Testis (tissue), 2 donors: ENCODE measurements at regions not wholly inside any gene's neighbourhood (a gene's known extent, or its start where the extent isn't known, plus 50 kb on each side); places are given as distances from the start of the nearest gene placed in this dataset.

Experiments used
- DNase-seq: peaks from one replicate; pipeline ENCODE4 v3.0.0-alpha.2; 2019
- H3K27ac ChIP-seq, 2 donors: fragments of 200-600 bp; sonication (generic); one replicate each; pipeline ENCODE4 v1.5.1; 2019
- H3K27me3 ChIP-seq: fragments of 200-600 bp; sonication (generic); one replicate; pipeline ENCODE4 v1.5.1; 2019
- H3K36me3 ChIP-seq: fragments of 200-600 bp; sonication (generic); one replicate; pipeline ENCODE4 v1.5.1; 2017; ENCODE audit warnings: low read depth; ENCODE audit errors: missing control alignments
- H3K4me1 ChIP-seq: fragments of 200-600 bp; sonication (generic); one replicate; pipeline ENCODE4 v1.5.1; 2019
- H3K4me3 ChIP-seq, 2 donors: fragments of 200-600 bp; sonication (generic); one replicate each; pipeline ENCODE4 v1.5.1; 2017 to 2019
- H3K9me3 ChIP-seq: fragments of 200-600 bp; sonication (generic); one replicate; pipeline ENCODE4 v1.5.1; 2017
- POLR2A ChIP-seq: fragments of 450-650 bp; IDR thresholded peaks from one replicate; pipeline ENCODE4 v1.6.1; 2017; ENCODE audit warnings: antibody characterized with exemption, mild to moderate bottlenecking, moderate library complexity
- WGBS, 2 donors: methylation state at CpG; one replicate each; pipeline ENCODE4 v1.1.5; 2018; 5-methylcytosine and 5-hydroxymethylcytosine counted together
- intact Hi-C: fragments of 100-400 bp; cut with DNase I; formaldehyde crosslinking; loops from one replicate; pipeline ENCODE4 v1.15.1; 2023; ENCODE audit warnings: low total_unique reads
- TF ChIP-seq, protein P1 (sequence below), 3 experiments: fragments of 450-650 bp in 2 of 3; fragments of 200-600 bp in 1 of 3; sonication (generic) in 1 of 3; IDR thresholded peaks; one replicate each; pipeline ENCODE4 v1.5.1; 2016 to 2019; ENCODE audit warnings: antibody characterized with exemption in 3 of 3, mild to moderate bottlenecking in 2 of 3, moderate library complexity in 1 of 3

DNA sequence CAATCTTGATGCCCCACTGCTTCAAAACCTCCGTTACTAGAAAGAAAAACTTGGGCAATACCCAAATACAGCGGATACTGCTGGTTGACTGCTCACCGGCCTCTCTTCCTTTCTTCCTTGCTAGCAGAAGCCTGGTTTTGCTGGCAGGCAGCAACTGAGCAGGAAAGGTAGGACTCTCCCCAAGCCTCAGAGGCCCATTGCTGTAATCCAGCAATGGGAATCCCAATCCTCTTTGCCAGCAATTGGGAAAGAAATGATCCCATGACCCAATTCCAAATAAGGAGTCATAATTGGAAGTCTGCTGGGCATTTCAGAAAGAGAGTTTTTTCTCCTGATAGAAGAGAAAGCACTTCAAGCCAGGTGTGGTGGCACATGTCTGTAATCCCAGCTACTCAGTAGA is 394.5 kb downstream of the BCOR start:
- Histone ChIP-seq H3K27ac (no peak overlapping the region), H3K9me3 (no peaks in the 10 kb centered on the region), H3K27me3 (no peaks in the 10 kb centered on the region), H3K4me3 (no peak overlapping the region), H3K4me1 (no peaks in the 10 kb centered on the region), H3K36me3 (no peaks in the 10 kb centered on the region)
- intact Hi-C loops, result no loop called here
- WGBS, 2 donors, result 91 to 100% methylated on average over 1 to 3 of the region's 3 CpGs
- no peak for DNase-seq
- TF ChIP-seq, protein P1, sequence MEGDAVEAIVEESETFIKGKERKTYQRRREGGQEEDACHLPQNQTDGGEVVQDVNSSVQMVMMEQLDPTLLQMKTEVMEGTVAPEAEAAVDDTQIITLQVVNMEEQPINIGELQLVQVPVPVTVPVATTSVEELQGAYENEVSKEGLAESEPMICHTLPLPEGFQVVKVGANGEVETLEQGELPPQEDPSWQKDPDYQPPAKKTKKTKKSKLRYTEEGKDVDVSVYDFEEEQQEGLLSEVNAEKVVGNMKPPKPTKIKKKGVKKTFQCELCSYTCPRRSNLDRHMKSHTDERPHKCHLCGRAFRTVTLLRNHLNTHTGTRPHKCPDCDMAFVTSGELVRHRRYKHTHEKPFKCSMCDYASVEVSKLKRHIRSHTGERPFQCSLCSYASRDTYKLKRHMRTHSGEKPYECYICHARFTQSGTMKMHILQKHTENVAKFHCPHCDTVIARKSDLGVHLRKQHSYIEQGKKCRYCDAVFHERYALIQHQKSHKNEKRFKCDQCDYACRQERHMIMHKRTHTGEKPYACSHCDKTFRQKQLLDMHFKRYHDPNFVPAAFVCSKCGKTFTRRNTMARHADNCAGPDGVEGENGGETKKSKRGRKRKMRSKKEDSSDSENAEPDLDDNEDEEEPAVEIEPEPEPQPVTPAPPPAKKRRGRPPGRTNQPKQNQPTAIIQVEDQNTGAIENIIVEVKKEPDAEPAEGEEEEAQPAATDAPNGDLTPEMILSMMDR (IDR thresholded peaks at IDR 0.05), result no peak
- TF ChIP-seq POLR2A, result no peak

DNA sequence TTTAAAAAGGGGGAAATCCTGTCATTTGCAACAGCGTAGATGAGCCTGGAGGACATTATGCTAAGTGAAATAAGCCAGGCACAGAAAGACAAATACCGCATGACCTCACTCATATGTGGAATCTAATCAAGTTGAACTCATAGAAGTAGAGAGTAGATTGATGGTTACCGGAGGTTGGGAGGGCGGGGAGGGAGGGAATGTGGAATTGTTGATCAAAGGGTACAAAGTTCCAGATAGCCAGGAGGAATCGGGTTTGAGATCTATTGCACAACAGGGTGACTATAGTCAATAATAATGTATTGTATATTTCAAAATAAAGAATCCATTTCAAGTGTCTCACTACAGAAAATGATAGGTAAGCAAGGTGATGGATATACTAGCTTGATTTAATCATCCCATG is 393.2 kb downstream of the BCOR start:
- Histone ChIP-seq H3K4me3 (no peak overlapping the region), H3K27me3 (no peaks in the 10 kb centered on the region), H3K4me1 (no peaks in the 10 kb centered on the region), H3K27ac (no peak overlapping the region), H3K9me3 (no peaks in the 10 kb centered on the region), H3K36me3 (no peaks in the 10 kb centered on the region)
- TF ChIP-seq, protein P1 (IDR thresholded peaks at IDR 0.05), result no peak
- no peak for TF ChIP-seq POLR2A
- 92 to 96% methylated on average over 5 of the region's 5 CpGs for WGBS, 2 donors
- no peak for DNase-seq
- intact Hi-C loops, result no loop called here

DNA sequence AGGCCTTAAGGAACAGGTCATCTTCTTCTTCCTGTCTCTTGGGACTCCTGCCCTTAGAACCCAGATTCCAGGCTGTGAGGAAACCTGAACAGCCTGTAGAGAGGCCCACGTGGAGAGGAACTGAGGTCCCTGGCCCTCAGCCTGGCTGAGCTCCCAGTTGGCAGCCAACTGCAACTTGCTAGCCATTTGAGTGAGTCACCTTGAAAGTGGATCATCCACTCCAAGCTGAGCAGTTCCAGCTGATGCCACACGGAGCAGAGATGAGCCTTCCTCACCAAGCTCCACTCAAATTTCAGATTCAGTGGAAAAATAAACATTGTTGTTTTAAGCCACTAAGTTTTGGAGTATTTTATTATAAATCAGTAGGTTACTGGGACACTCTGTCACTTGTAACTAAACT is 392.5 kb downstream of the BCOR start:
- no peak for TF ChIP-seq POLR2A
- TF ChIP-seq, protein P1 (IDR thresholded peaks at IDR 0.05), result peak in 2 of 3 experiments; percentile 29 to 34
- intact Hi-C loops, result no loop called here

DNA sequence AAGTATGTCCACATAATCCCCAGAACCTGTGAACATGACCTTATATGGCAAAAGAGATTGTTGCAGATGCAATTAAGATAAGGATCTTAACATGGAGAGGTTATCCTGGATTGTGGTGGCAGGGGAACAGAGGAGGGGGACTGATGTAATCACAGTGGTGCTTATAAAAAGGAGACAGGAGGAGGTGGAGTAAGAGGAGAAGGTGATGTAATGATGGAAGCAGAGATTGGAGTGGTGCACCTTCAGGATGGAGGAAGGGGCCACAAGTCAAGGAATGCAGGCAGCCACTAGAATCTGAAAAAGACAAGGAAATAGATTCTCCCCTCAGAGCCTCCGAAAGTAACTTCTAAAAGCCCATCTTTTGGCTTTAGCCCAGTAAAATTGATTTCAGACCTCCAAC is 388.4 kb downstream of the BCOR start:
- 75 to 100% methylated on average over 1 of the region's 1 CpG for WGBS, 2 donors

More for the DNA sequence above, 392.5 kb downstream of the BCOR start:
- no peak overlapping the region for H3K27ac ChIP-seq
- no peaks in the 10 kb centered on the region for H3K4me1 ChIP-seq
- H3K36me3 ChIP-seq, result no peaks in the 10 kb centered on the region
- H3K27me3 ChIP-seq, result no peaks in the 10 kb centered on the region
- DNase-seq, result peak; percentile 42
- no peaks in the 10 kb centered on the region for H3K9me3 ChIP-seq
- no peak overlapping the region for H3K4me3 ChIP-seq
- WGBS, 2 donors, result 17 to 20% methylated on average over 1 to 2 of the region's 2 CpGs

DNA sequence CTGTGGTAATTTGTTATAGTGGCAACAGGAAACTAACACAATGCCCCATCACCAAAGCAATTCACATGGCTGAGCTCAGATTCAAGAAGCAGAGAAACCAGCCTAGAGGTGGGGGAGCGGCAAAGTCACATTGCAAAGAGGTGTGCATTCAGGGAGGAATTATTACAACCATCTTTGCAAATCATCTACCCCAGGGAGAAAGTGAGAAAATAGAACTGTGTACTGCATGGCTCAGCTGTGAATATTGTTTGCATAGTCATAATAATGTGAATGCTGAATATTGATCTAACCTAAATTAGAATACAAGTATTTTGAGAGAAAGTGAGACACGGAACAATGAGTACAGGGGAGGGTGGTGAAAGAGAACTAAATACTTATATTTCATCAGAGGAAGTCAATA is 387.9 kb downstream of the BCOR start:
- H3K27me3 ChIP-seq, result no peaks in the 10 kb centered on the region
- no peaks in the 10 kb centered on the region for H3K9me3 ChIP-seq
- no peak overlapping the region for H3K4me3 ChIP-seq
- no peak overlapping the region for H3K27ac ChIP-seq
- no peak for TF ChIP-seq POLR2A
- TF ChIP-seq, protein P1 (IDR thresholded peaks at IDR 0.05), result no peak
- no peaks in the 10 kb centered on the region for H3K36me3 ChIP-seq
- no peak for DNase-seq
- 93% methylated on average over 2 of the region's 2 CpGs for WGBS, 2 donors
- intact Hi-C loops, result no loop called here
- no peaks in the 10 kb centered on the region for H3K4me1 ChIP-seq

More for the DNA sequence above, 388.4 kb downstream of the BCOR start:
- H3K27me3 ChIP-seq, result no peaks in the 10 kb centered on the region
- DNase-seq, result no peak
- H3K4me1 ChIP-seq, result no peaks in the 10 kb centered on the region
- H3K9me3 ChIP-seq, result no peaks in the 10 kb centered on the region
- no peaks in the 10 kb centered on the region for H3K36me3 ChIP-seq
- TF ChIP-seq POLR2A, result no peak
- TF ChIP-seq, protein P1 (IDR thresholded peaks at IDR 0.05), result no peak
- intact Hi-C loops, result no loop called here
- no peak overlapping the region for H3K27ac ChIP-seq
- H3K4me3 ChIP-seq, result no peak overlapping the region
